Type B pancreatic cell (in vitro differentiated cells): ENCODE measurements at regions not wholly inside any gene's neighbourhood (a gene's known extent, or its start where the extent isn't known, plus 50 kb on each side); places are given as distances from the start of the nearest gene placed in this dataset.

Experiments used
- DNase-seq: peaks from one replicate; pipeline ENCODE4 v3.0.0; 2021; ENCODE audit warnings: mixed read lengths; ENCODE audit not compliant: unreplicated experiment; ENCODE audit errors: extremely low spot score
- H3K27ac Mint-ChIP-seq: 2 replicates; pipeline ENCODE4 v1.8.0; 2021; ENCODE audit warnings: mild to moderate bottlenecking, mixed read lengths
- H3K27me3 Mint-ChIP-seq: 2 replicates; pipeline ENCODE4 v1.8.0; 2021; ENCODE audit warnings: mixed read lengths
- H3K36me3 Mint-ChIP-seq: 2 replicates; pipeline ENCODE4 v1.8.0; 2021; ENCODE audit warnings: mixed read lengths
- H3K4me1 Mint-ChIP-seq: one replicate; pipeline ENCODE4 v1.8.0; 2021; ENCODE audit warnings: mixed read lengths; ENCODE audit not compliant: unreplicated experiment
- H3K4me3 Mint-ChIP-seq: 2 replicates; pipeline ENCODE4 v1.8.0; 2021; ENCODE audit warnings: mild to moderate bottlenecking, mixed read lengths
- H3K9me3 Mint-ChIP-seq: 2 replicates; pipeline ENCODE4 v1.8.0; 2021; ENCODE audit warnings: mixed read lengths
- CTCF ChIP-seq: fragments of 200-600 bp; sonication (generic); conservative IDR thresholded peaks from 2 replicates; pipeline ENCODE4 v1.5.0; 2021; ENCODE audit warnings: antibody characterized with exemption, mild to moderate bottlenecking

GRCh38 chr5:141762790-141763368, 80.8 kb upstream of the ARAP3 start:
- TF ChIP-seq CTCF: no peak
- peaks cover 29% of the 10 kb centered on the region for H3K27me3 Mint-ChIP-seq

GRCh38 chr5:141762316-141762715, 80.3 kb upstream of the ARAP3 start:
- Mint-ChIP-seq H3K9me3 (no peaks in the 10 kb centered on the region), H3K4me3 (no peak overlapping the region), H3K36me3 (no peaks in the 10 kb centered on the region), H3K27me3 (peaks cover 35% of the 10 kb centered on the region), H3K4me1 (peaks cover 8% of the 10 kb centered on the region), H3K27ac (no peak overlapping the region)
- no peak for DNase-seq
- no peak for TF ChIP-seq CTCF

More at GRCh38 chr5:141762790-141763368, 80.8 kb upstream of the ARAP3 start:
- Mint-ChIP-seq H3K9me3 (no peaks in the 10 kb centered on the region), H3K27ac (no peak overlapping the region), H3K4me3 (no peak overlapping the region), H3K4me1 (peaks cover 8% of the 10 kb centered on the region), H3K36me3 (no peaks in the 10 kb centered on the region)
- DNase-seq: no peak

GRCh38 chr5:141760753-141761152, 78.7 kb upstream of the ARAP3 start:
- Mint-ChIP-seq H3K27me3 (peaks cover 41% of the 10 kb centered on the region), H3K4me3 (no peak overlapping the region), H3K4me1 (peaks cover 8% of the 10 kb centered on the region), H3K36me3 (no peaks in the 10 kb centered on the region), H3K9me3 (no peaks in the 10 kb centered on the region), H3K27ac (no peak overlapping the region)
- no peak for TF ChIP-seq CTCF
- no peak for DNase-seq

- Mint-ChIP-seq H3K9me3 (no peaks in the 10 kb centered on the region), H3K27me3 (peaks cover 46% of the 10 kb centered on the region), H3K27ac (no peak overlapping the region), H3K4me3 (no peak overlapping the region), H3K4me1 (peaks cover 8% of the 10 kb centered on the region), H3K36me3 (no peaks in the 10 kb centered on the region)
- no peak for DNase-seq
- TF ChIP-seq CTCF: no peak
Observed at GRCh38 chr5:141760193-141760592, 78.2 kb upstream of the ARAP3 start.

- TF ChIP-seq CTCF: no peak
- H3K36me3 Mint-ChIP-seq: no peaks in the 10 kb centered on the region
- DNase-seq: no peak
- H3K4me1 Mint-ChIP-seq: peaks cover 8% of the 10 kb centered on the region
- no peaks in the 10 kb centered on the region for H3K9me3 Mint-ChIP-seq
- no peak overlapping the region for H3K27ac Mint-ChIP-seq
- H3K4me3 Mint-ChIP-seq: no peak overlapping the region
- peaks cover 48% of the 10 kb centered on the region for H3K27me3 Mint-ChIP-seq
Observed at GRCh38 chr5:141758310-141758998, 76.4 kb upstream of the ARAP3 start.
